ENCODE measurements at regions not wholly inside any gene's neighbourhood (a gene's known extent, or its start where the extent isn't known, plus 50 kb on each side); places are given as distances from the start of the nearest gene placed in this dataset.

DNA sequence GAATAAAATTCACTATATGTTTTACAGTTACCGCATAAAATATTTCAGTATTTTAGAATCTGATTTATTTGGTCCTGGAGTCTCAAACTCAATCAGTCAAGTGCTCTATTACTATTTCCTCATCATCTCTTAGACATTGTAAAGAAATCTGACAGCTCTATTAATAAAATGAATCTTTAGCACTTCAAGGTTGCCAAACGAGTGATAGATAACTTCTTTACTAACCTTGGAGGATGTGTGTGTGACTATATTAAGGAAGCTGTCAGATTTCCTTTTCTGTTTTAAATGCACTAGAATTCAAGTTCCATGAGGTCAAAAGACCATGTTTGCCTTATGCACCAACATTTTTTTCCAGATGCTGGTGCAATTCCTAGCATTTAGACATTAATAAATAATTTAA lies 389.8 kb upstream of the AZI2 start:
- DNase-seq (ENCODE audit: low spot score), result no peak

DNA sequence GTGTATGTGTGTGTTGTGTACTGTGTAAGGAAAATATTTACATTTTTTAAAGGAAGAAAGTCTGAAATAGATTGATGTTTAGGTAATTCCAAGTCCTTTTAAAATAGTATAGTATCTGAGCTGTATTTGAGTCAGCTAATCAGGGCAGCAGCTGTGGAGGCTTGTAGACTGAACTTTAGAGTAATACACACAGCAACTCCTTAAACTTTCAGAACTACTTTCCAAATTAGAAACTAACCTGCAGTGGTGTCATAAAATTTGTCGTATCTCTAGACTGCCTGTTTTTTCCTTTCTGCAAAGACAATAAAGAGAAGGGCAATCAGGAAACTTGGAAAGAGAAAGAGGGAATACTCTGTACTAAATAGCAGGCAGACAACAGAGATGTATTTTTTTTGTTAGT lies 391.0 kb upstream of the AZI2 start:
- no peak for DNase-seq (ENCODE audit: low spot score)

DNA sequence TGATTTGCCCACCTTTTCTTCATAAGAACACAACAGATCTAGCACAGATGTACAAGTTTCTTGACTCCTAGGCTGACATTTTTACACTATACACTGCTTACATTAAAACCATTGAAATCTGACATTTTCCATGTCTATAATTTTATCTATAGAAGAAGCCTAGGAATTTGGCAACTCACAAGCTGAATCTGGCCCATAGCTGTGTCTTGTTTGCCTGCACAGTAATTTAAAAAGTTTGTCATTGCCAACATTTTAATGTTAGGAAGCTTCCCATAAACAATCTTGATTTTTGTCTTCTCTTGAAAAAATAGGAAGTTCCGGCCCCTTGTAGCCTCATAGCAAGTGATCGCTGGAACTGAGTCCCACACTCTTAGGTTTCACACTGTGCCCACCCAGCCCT lies 394.6 kb upstream of the AZI2 start:
- no peak for DNase-seq (ENCODE audit: low spot score)

DNA sequence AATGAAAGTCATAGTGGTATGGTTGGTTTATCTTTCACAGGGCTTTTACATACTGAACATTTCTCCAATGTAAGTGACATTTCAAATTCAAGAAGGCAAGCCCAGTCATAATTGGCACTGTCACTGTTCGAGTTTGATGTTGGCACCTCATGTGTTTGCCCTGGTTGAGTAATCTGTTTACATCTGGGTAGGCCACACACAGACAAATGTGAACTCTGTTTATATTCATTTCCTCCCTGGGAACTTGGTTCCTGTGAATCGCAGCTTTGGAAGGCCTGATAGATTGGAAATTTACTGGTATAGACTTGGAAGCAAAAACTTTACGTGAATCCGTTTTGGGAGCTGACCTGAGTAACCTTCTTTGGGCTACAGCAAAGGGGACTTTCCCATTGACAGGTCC lies 395.2 kb upstream of the AZI2 start:
- DNase-seq (ENCODE audit: low spot score), result no peak

DNA sequence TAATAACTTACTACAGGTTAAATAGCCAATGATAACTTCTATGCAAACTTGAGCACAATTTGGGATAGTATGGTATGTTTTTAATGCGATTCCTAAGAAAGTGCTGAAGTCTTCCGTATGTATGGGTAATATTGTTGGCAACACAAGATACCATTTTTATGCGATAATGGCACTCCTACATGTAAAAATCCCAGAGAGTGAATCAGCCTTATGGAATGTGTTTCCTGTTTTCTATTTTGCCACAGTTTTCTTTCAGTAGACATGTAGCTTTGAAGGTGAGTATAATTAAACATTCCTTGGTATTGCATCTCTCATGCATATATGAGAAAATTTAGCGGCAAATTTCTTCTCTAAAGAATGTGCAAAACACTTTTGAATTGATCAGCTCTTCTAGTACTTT lies 396.8 kb upstream of the AZI2 start:
- DNase-seq (ENCODE audit: low spot score), result no peak

DNA sequence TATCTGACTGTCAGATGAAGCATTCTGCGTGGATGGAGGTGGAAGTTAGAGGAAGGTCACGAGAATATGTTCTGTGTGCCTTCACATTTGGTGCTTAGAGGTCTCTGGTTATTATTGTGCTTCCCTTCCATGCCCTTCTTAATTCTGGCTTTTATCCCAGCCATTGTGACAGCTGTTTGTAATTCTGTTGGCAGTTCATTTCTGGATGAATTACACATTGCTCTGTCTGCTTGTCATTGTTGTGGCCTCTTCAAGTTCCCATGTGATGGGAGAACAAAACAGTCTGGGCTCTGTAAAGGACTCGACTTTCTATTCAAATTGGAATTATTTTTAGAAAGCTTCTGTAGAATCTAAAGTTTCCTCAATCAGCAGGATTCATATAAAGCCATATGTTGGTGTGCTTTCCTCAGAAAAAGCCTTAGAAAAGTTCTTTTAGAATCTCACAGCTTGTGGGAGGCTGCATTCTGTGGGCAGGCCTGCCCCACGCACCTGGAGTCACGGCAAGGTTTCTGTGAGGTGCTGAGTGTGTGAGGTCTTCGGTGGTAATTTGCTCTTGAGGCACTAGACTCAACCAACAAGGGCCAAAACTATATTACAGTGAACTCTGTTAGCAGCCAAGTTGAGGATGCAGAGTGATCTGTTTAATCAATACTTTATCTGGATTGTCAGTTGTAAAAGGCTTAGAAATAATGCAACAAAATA lies 397.4 kb upstream of the AZI2 start:
- no peak for DNase-seq (ENCODE audit: low spot score)

DNA sequence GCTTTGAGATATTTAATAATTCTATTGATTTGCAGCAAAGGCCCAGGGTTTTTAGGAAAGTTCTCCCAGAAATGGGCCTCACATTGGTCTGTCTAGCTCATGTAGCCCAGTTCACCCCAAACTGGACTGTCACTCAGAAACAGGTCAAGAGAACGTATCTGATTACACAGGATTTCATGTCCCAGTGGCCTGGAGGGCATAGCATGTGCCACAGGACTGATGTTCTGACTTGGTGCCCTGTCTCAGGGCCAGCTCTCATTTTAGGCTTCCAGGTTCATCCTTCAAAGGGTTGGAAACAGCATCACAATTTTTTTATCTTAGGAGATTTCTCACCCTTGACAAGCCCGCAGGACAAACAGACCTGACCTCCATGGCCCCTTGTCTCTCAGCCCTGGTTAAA lies 398.4 kb upstream of the AZI2 start:
- no peak for DNase-seq (ENCODE audit: low spot score)

DNA sequence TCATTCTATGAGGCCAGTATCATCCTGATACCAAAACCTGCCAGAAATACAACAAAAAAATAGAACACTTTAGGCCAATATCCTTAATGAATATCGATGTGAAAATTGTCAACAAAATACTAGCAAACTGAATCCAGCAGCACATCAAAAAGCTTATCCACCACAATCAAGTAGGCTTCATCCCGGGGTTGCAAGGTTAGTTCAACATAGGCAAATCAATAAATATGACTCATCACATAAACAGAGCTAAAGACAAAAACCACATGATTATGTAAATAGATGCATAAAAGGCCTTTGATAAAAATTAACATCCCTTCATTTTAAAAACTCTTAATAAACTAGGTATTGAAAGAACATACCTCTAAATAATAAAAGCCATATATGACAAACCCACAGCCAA lies 403.2 kb upstream of the AZI2 start:
- no peak for DNase-seq (ENCODE audit: low spot score)

DNA sequence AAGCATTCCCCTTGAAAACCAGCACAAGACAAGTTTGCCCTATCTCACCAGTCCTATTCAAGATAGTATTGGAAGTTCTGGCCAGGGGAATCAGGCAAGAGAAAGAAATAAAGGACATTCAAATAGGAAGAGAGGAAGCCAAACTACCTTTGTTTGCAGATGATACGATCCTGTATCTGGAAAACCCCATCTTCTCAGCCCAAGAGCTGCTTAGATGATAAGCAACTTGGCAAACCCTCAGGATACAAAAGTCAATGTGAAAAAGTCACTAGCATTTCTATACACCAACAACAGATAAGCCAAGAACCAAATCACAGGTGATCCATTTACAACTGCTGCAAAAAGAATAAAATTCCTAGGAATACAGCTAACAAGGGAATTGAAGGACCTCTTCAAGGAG lies 403.7 kb upstream of the AZI2 start:
- DNase-seq (ENCODE audit: low spot score), result no peak

DNA sequence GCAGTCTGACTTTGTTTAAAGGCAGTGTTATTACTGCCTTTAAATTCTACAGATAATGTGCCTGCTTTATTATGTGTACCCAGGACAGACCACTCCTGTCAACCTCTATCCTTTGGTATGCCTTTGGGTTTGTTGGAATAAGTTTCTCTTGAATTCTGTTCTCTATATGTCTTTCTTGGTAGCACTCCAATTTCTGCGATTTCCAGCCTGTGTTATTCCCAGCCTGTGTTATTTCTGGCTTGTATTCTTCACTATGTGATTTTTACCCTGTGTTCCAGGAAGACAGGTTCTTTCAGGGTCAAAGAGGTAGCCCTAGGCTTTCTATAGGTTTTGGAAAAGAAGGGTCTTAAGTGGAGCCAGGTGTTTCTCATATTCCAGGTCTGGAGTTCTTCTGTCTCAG lies 407.4 kb upstream of the AZI2 start:
- DNase-seq (ENCODE audit: low spot score), result no peak

DNA sequence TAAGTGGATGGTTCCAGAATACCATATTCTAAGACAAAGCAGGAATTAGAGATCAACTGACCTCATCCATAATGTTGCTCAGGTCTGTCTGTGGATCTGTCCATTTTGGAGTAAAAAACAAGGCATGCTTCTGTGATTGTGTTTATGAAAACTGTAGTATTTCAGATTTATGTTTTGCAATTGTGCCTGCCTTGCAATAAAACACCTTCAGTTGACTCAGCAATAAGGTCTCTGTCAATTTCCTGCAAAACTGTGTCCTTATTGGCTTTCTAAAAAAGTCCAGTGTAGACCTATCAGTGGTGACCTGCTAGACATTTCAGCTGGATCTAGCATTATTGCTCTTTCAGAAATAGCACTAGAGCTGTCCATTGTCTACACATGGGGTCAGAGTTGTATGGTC lies 409.5 kb upstream of the AZI2 start:
- no peak for DNase-seq (ENCODE audit: low spot score)

DNA sequence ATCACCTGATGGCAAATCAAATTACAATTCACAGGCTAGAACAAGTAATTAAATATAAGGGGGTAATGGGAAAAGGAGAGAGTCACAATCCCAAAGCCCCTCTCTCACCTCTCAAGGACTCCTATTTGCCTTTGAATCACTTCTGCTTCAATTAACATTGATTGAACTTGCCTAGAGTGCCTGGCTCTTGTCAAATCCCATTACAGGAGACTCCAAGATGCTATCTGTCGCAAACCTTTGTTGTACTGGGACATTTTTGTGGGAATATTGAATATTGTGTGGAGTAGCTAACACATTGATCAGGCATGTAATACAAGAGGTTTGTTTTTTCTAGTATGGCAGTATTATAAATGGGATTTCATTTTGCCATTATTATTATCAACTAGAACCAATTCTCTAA lies 412.8 kb upstream of the AZI2 start:
- DNase-seq (ENCODE audit: low spot score), result no peak

DNA sequence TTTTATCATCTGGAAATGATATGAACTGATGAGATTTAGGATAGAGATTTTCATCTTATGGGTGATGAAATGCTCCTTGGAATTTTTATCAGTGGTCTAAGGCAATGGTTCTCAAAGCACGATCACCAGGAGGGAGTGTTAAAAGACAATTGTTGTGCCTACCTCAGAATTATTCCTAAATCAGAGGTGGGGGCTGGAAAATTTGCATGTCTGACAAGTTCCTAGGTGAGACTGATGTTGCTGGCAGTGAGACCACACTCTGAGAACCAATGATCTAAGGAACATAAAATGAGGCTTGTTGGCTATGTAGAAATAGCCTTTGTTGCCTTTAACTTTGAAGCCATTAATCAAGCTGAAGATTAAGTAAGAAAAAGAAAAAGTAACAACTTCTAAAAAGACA lies 416.6 kb upstream of the AZI2 start:
- DNase-seq (ENCODE audit: low spot score), result no peak

DNA sequence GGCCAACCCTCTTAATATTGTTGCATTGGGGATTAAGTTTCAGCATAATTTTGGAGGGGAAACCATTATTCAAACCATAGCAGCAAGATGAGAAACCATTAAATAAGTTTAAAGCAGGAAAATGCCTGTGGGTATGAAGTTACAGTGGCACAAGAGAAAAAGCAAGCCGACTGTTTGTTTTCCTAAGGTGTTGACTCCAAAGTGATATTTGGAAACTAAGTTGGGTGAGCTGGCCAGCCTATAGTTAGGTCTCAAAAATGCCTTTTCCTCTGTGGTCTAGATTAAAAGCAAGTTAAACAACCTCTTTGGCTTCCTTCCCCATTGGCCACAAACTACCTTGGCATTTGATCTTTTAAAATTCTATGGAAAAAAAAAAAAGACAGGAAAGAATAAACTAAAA lies 419.8 kb upstream of the AZI2 start:
- DNase-seq (ENCODE audit: low spot score), result no peak

DNA sequence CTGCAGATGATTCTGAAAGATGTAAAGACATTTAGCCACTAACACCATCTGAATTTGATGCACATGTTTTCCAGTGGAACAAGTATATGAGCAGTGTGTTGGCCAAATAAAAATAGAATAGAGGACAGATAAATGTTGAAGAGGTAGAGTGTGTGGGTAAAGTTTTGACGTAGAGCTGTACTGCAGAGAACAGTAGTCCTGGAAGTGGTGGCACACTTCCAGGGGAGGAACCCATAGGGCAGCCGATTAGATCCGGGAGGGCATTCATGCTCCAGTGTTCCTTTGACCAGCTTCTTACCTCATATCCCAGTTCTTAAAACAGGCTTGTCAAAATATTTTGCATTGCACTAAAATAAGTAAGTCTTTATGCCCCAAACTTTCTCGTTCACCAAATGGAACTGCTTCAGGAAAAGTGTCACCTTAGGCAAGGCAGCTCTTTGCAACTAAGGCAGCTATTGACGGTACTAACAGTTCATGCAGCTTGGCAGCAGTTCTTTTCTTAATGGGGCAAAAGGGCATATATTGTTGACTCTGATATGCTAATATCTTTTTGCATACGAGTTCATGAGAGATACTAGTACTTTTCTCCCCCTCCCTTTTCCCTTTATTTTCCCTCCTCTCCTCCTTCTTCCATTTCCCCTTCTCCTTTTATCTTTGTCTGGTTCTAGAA lies 429.3 kb upstream of the AZI2 start:
- no peak for DNase-seq (ENCODE audit: low spot score)

DNA sequence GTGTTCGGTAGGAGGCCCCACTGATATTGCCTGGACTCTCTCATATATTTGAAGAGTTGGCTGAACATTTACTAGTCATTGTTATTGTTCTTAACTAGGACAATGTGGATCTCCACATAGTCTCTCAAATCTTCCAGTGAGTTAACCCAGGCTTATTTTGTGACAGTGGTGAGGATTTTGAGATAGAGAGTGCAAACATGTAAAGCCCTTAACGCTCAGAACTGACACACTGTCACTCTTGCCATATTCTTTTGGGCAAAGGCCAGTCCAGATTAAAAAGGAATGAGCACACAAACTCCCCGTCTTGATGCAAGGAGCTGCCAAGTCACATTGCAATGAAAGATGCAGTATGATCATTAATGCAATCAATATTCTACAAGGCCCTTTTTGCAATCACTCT lies 431.9 kb upstream of the AZI2 start:
- DNase-seq (ENCODE audit: low spot score), result no peak

DNA sequence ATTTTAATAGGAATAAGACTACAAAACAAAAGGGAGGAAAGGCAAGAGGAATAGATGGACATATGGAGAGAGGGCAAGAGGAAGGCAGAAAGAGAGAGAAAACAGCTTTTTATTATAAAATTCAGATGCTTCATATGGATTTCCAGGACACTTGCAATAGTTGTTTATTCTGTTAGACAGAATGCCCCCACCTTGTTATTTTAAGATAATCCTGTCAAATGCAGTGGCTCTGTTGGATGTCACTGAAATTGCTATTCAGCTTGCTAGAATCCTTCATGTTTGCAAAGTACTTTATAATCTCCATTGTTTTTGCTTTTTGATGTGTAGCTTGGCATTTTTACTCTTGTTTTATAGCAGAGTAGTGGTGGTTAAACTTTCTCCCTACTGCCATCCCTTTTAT lies 432.4 kb upstream of the AZI2 start:
- DNase-seq (ENCODE audit: low spot score), result no peak

DNA sequence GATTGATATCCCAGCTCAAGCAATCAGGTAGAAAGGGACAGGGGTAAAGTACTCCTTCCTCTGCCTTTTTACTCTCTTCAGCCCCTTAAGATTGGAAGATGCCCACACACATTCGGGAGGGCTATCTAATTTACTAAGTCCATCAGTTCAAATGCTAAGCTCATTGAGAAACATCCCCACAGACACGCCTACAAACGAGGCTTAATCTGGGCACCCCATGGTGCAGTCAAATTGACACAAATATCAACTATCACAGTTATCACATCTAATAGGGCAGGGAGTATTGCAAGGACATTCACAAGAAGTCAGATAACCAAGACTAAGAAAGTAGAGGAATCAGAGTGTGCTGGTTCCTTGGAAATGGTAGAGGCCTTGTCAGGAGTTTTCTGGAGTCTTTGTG lies 437.8 kb upstream of the AZI2 start:
- no peak for DNase-seq (ENCODE audit: low spot score)

DNA sequence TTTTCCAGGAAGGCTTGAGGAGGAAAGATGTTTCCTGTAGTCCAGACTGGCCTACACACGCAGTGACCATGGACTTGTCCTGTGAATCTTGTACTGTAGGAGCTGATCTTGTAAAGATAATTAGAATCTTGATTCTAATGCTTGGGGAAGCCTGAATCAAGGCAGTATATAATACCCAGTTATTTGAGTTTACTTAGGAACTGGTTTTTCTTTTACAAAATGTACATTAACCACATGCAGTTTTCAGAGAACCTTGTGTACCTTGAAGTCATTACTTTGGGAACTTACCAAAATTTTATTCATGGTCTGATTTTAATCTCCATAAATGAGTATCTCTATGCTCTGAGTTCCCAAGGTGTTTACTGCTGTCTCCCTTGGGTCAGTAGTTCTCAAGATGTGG lies 439.9 kb upstream of the AZI2 start:
- no peak for DNase-seq (ENCODE audit: low spot score)

DNA sequence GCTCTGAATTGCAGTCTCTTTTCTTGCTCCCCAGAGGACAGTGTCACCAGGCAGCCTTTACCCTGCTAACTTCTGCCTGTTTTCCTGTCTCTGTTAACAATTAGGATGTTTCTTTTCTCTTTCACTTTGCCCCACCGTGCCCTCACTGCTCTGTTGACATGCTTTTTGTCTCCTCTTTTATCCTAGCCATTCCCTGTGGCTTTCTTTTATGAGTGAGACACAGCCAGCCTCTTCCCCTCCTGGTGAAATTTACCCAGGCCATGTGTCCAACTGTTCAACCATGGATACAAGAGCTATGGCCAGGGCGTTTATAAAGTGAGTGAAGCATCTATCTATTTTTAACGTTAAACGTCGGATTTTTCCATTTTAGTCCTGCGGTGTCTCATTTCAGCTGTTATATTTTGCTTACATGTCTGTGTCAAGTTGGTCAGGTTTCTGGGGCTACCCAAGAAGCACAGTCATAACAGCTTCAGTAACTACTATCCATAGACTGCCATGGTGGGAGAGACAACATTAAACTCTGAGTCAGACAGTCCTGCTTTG lies 443.2 kb upstream of the AZI2 start:
- DNase-seq (ENCODE audit: low spot score), result no peak

DNA sequence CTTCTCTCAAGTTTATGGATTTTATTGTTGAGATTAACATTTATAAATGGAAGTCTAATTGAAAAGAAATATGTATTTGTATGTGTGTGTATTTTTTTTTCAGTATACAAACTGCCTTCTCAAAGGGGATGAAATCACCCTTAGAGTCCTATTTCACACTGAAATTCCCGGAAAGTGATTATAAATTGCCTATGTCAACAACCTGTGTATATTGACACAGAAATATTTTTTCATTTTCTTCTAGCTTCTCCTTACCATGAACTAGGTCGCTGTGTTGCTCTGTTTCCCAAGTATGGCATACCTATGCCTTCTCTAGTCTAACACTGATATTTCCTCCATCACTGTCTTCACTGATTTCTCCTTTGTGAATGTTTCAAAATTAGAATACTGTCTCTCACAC lies 444.0 kb upstream of the AZI2 start:
- DNase-seq (ENCODE audit: low spot score), result no peak

DNA sequence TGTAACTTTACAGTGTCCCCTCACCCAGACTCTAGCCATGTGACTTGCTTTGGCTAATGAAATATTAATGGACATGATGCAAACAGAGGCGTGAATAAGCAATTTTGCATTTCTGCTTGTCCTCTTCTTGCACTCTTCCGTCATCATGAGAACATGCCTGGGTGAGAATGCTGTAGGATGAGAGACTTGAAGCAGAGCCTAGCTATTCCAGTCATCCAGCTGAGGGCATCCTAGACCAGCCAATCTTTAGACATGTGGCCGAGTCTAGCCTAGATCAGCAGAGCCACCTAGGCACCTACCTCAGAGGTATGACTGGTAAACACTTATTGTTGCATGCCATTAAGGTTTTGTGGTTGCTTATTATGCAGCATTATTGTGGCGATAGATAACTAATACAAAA lies 450.5 kb upstream of the AZI2 start:
- peak; percentile 22 for DNase-seq (ENCODE audit: low spot score)

DNA sequence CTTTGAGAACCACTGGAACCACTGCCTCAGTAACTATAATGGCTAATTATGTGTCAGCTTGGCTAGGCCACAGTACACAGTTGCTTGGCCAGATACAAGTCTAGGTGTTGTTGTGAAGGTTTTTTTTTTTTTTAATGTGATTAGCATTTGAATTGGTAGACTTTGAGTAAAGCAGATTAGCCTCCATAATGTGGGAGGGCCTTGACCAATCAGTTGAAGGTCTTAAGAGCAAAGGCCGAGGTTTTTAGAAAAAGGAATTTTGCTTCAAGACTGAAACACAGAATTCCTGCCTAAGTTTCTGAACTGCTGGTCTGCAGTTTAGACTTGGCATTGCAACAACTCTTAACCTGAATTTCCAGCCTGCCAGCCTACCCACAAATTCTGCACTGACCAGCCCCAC lies 451.6 kb upstream of the AZI2 start:
- no peak for DNase-seq (ENCODE audit: low spot score)

DNA sequence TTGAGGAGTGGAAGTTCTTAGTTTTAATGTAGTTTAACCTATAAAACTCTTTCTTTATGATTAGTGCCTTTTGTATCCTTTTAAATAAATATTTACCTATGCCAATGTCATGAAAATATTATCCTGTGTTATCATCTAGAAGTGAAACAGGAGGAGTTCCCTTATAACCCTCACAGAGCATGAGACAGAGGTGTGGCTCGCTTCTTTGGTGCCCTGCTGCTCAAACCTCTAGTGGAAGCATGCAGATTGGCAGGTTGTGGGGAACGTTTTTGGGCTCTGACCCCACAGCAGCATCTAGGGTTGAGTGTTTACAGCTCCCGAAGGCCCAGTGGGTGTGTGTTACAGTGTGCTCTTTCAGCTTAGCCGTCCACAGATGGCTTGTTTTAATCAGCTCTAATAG lies 459.4 kb upstream of the AZI2 start:
- no peak for DNase-seq (ENCODE audit: low spot score)

Measured in D341Med (cell line).